ES-I3 (cell line): ENCODE measurements at regions not wholly inside any gene's neighbourhood (a gene's known extent, or its start where the extent isn't known, plus 50 kb on each side); places are given as distances from the start of the nearest gene placed in this dataset.

Experiments used
- H3K36me3 ChIP-seq: 2 replicates; pipeline ENCODE4 v1.6.1; 2013; ENCODE audit warnings: mild to moderate bottlenecking, low read length, control low read depth, moderate library complexity; ENCODE audit not compliant: insufficient read depth
- H3K4me1 ChIP-seq: 2 replicates; pipeline ENCODE4 v1.6.1; 2013; ENCODE audit warnings: mild to moderate bottlenecking, control low read depth, low read length; ENCODE audit not compliant: insufficient read depth
- H3K9ac ChIP-seq: 2 replicates; pipeline ENCODE4 v1.6.1; 2013; ENCODE audit warnings: low read depth, mild to moderate bottlenecking, low read length, moderate library complexity
- H3K9me3 ChIP-seq: 2 replicates; pipeline ENCODE4 v1.6.1; 2013; ENCODE audit warnings: mild to moderate bottlenecking, low read length, moderate library complexity; ENCODE audit not compliant: control insufficient read depth, insufficient read depth

GRCh38 chr14:29205658-29206057 is 439.1 kb downstream of the FOXG1 start:
- Histone ChIP-seq H3K36me3 (no peaks in the 10 kb centered on the region), H3K4me1 (no peaks in the 10 kb centered on the region), H3K9me3 (no peaks in the 10 kb centered on the region), H3K9ac (no peak overlapping the region)

- Histone ChIP-seq H3K4me1 (peaks cover 7% of the 10 kb centered on the region; the same call in 1 of the 2 replicates), H3K36me3 (no peaks in the 10 kb centered on the region), H3K9ac (no peak overlapping the region), H3K9me3 (no peaks in the 10 kb centered on the region)
Observed at GRCh38 chr14:29215853-29216252, 449.3 kb downstream of the FOXG1 start.

- Histone ChIP-seq H3K4me1 (peaks cover 7% of the 10 kb centered on the region; the same call in 1 of the 2 replicates), H3K36me3 (no peaks in the 10 kb centered on the region), H3K9me3 (no peaks in the 10 kb centered on the region), H3K9ac (no peak overlapping the region)
Observed at GRCh38 chr14:29216268-29217232, 450.0 kb downstream of the FOXG1 start.

DNA sequence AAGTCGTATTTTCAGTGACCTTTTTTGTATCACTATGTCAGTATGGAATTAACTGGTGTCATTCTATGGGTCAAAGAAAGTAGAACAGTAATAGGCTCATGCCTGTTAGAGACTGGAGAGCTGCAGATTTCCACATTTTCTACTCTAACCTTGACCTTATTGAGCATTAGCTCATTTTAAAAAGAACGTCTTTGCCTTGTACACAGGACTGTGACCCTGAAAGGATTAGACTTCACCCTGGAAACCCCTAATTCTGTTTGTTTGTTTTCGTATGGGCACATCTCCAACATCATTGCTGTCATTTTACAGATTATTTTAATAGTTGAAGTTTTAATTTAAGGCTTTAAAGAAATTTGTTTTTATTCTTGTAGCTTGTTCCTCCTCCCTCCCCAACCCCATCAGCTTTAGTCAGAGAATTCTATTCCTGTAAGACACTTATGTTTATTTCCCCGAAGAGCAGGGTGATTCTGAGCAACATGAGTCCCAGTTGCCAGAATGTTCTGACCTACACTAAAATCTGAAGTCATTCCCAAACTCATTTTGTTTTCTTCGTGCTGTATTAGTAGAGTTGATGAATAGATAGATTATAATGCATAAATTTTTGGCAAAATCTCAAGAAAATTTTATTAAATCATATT is 451.3 kb downstream of the FOXG1 start:
- H3K9me3 ChIP-seq: no peaks in the 10 kb centered on the region
- peaks cover 7% of the 10 kb centered on the region; the same call in 1 of the 2 replicates for H3K4me1 ChIP-seq
- H3K9ac ChIP-seq: no peak overlapping the region
- no peaks in the 10 kb centered on the region for H3K36me3 ChIP-seq

GRCh38 chr14:29220072-29220471 is 453.5 kb downstream of the FOXG1 start:
- H3K9ac ChIP-seq: no peak overlapping the region
- no peaks in the 10 kb centered on the region for H3K36me3 ChIP-seq
- peaks cover 7% of the 10 kb centered on the region; the same call in 1 of the 2 replicates for H3K4me1 ChIP-seq

GRCh38 chr14:29220566-29220965 is 454.0 kb downstream of the FOXG1 start:
- H3K4me1 ChIP-seq: peaks cover 7% of the 10 kb centered on the region; the same call in 1 of the 2 replicates
- H3K9me3 ChIP-seq: no peaks in the 10 kb centered on the region
- H3K9ac ChIP-seq: no peak overlapping the region
- H3K36me3 ChIP-seq: no peaks in the 10 kb centered on the region

More at GRCh38 chr14:29220072-29220471, 453.5 kb downstream of the FOXG1 start:
- no peaks in the 10 kb centered on the region for H3K9me3 ChIP-seq

DNA sequence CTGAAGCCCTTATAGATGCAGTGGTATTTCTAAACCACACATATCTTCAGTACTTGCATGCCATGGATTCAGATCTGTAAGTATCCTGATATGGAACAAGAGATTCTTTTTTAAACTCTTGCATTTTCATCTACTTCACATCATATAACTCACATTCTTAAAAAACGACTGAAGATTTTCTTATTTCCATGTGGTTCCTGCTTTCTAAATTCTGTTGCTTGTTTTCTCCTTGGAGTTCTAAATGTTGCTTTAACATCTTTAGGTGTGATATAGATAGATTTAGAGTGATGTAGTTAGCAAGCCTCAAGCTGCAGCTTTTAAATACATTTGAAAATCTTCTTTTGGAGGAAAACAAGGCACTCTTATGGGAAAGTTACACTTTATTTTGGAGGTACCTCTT is 455.4 kb downstream of the FOXG1 start:
- Histone ChIP-seq H3K4me1 (peaks cover under 1% of the 10 kb centered on the region; the same call in 1 of the 2 replicates), H3K9ac (no peak overlapping the region), H3K36me3 (no peaks in the 10 kb centered on the region), H3K9me3 (no peaks in the 10 kb centered on the region)

DNA sequence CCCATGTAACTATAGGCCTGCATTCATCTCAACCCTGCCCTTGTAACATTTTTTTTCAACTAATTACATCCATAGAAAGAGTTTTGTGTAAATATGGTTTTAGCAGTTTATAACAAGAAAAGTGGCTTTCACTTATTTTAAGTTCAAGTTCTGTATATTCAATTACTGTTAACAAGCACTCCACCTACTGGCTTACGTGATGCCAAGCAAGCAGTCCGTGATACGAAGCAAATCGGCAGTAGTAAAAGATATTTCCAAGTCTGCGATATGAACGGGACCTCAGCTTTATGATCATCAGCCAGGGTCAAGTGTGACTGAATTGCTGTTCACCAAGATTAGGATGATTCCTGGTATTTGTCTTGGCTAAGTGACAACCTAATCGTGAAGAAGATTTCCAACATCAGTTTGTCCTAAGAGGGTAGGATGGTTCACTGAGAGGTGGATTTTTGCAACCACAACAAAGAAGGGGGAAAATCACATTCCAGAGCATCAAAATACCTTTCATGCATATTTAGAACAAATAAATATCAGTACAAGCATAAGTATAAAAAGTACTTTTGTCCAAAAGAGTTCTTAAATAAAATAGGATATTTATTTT is 456.2 kb downstream of the FOXG1 start:
- no peaks in the 10 kb centered on the region for H3K36me3 ChIP-seq
- H3K9me3 ChIP-seq: no peaks in the 10 kb centered on the region
- H3K4me1 ChIP-seq: no peaks in the 10 kb centered on the region
- H3K9ac ChIP-seq: 0 out of 2 replicates have a peak overlapping the region, but pooled peaks have one; percentile 20

DNA sequence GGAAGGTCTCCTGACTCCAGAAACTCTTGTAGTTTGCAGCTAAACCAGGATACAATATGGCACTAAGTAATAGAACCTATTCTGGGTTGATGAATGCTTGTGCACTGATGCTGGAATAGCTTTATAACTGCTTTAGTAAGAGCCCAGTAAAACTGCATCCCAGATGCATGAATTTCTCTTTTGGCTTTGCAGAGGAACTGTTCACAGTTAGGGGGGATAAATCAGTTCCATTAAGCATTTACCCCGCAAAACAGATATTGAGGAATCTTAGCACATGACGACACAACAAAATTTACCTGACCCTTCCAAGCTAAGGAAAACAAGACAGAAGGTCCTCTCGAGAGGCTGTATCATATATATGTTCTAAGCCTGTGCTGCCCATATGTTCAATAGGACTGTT is 457.4 kb downstream of the FOXG1 start:
- Histone ChIP-seq H3K9me3 (no peaks in the 10 kb centered on the region), H3K36me3 (no peaks in the 10 kb centered on the region), H3K9ac (no peak overlapping the region), H3K4me1 (no peaks in the 10 kb centered on the region)

DNA sequence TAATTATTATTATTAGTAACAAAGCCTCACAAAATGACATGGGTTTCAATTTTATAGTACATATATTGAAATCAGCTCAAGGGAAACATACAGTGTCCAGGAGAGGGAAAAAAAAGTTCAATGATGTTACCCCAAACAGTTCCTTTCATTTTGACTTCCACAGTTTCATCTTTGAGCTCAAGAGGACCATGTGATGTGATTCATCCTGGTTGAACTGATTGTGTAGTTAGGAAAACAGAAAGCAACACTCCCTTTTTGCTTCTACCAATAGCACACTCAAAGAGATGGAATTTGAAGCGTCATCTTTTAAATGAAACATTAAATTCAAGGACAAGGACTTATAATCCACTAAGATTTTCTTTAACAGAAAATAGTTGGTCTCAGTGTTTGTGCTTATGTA is 461.0 kb downstream of the FOXG1 start:
- Histone ChIP-seq H3K4me1 (no peaks in the 10 kb centered on the region), H3K36me3 (no peaks in the 10 kb centered on the region), H3K9ac (no peak overlapping the region), H3K9me3 (no peaks in the 10 kb centered on the region)

GRCh38 chr14:29232153-29232552 is 465.6 kb downstream of the FOXG1 start:
- Histone ChIP-seq H3K4me1 (no peaks in the 10 kb centered on the region), H3K9ac (no peak overlapping the region), H3K9me3 (no peaks in the 10 kb centered on the region), H3K36me3 (no peaks in the 10 kb centered on the region)

- Histone ChIP-seq H3K9ac (no peak overlapping the region), H3K9me3 (no peaks in the 10 kb centered on the region), H3K4me1 (no peaks in the 10 kb centered on the region)
Observed at GRCh38 chr14:29232711-29233110, 466.1 kb downstream of the FOXG1 start.

DNA sequence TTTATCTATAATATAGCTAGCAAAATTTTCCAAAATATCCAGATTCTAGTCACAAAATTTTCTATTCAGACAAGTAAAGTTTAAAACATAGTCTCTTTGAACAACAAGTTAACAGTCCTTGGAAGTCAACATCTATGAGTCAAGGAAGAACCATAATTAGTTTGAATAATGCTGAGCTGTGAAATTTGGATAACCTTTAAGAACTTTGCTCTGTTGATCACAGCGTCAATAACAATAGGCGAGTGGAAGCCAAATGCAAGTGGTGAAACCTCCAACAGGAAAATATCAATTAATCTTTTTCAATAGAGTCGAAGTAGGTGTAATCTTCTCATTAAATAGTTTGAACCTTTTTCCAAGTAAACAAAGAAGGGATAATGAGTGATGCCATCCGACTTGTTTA is 466.6 kb downstream of the FOXG1 start:
- no peak overlapping the region for H3K9ac ChIP-seq
- H3K4me1 ChIP-seq: no peaks in the 10 kb centered on the region
- no peaks in the 10 kb centered on the region for H3K9me3 ChIP-seq
- no peaks in the 10 kb centered on the region for H3K36me3 ChIP-seq

More at GRCh38 chr14:29232711-29233110, 466.1 kb downstream of the FOXG1 start:
- H3K36me3 ChIP-seq: no peaks in the 10 kb centered on the region

DNA sequence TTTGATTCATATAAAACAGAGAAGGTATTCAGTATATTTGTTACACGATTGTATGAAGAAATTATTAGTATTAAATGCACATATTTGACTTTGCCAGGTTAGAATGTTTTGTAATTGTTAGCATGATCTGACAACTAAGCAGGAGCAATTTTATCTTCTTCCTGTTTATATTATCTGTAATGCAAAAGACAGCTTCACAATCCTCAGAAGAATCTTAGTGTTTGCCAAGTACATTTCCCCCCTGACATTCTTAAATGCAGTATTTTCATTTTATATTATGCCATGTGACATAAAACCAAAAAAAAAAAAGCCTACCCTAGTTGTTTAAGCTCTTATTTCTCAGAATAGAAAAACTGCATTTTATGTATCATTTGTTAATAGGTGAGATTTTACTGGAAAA is 469.4 kb downstream of the FOXG1 start:
- H3K36me3 ChIP-seq: no peaks in the 10 kb centered on the region
- no peak overlapping the region for H3K9ac ChIP-seq
- no peaks in the 10 kb centered on the region for H3K4me1 ChIP-seq
- H3K9me3 ChIP-seq: no peaks in the 10 kb centered on the region
